HG03469 (cell line): ENCODE measurements at regions not wholly inside any gene's neighbourhood (a gene's known extent, or its start where the extent isn't known, plus 50 kb on each side); places are given as distances from the start of the nearest gene placed in this dataset.
A peak's percentile ranks its signal among the peaks of the same experiment; 100 is the strongest.

Source experiments
- ATAC-seq: cut with Tn5 transposase; IDR thresholded peaks from one replicate; pipeline ENCODE4 v1.9.1; 2021; ENCODE audit warnings: mild to moderate bottlenecking, moderate library complexity, moderate number of reproducible peaks; ENCODE audit not compliant: unreplicated experiment

- ATAC-seq, result peak; percentile 55
These were observed 856.4 kb downstream of the RNF144A start for GRCh38 chr2:7773362-7774360.

- no peak for ATAC-seq
These were observed 857.3 kb downstream of the RNF144A start for GRCh38 chr2:7774481-7774880.

GRCh38 chr2:7777668-7778067 is 860.5 kb downstream of the RNF144A start:
- no peak for ATAC-seq

GRCh38 chr2:7780321-7780720 is 863.1 kb downstream of the RNF144A start:
- no peak for ATAC-seq

GRCh38 chr2:7785700-7786099 is 868.5 kb downstream of the RNF144A start:
- no peak for ATAC-seq

GRCh38 chr2:7788736-7789135 is 871.5 kb downstream of the RNF144A start:
- no peak for ATAC-seq

GRCh38 chr2:7792031-7792651 is 874.9 kb downstream of the RNF144A start:
- no peak for ATAC-seq

GRCh38 chr2:7795778-7796563 is 878.8 kb downstream of the RNF144A start:
- ATAC-seq, result no peak

- ATAC-seq, result no peak
These were observed 881.8 kb upstream of the ID2 start for GRCh38 chr2:7800031-7800430.

- no peak for ATAC-seq
These were observed 880.6 kb upstream of the ID2 start for GRCh38 chr2:7801212-7801611.

GRCh38 chr2:7803515-7803914 is 878.3 kb upstream of the ID2 start:
- ATAC-seq, result no peak

GRCh38 chr2:7809640-7810039 is 872.2 kb upstream of the ID2 start:
- ATAC-seq, result no peak

GRCh38 chr2:7811073-7811472 is 870.8 kb upstream of the ID2 start:
- ATAC-seq, result no peak

- ATAC-seq, result no peak
These were observed 869.4 kb upstream of the ID2 start for GRCh38 chr2:7812231-7812995.

GRCh38 chr2:7813541-7814292 is 868.1 kb upstream of the ID2 start:
- ATAC-seq, result no peak

GRCh38 chr2:7815726-7816125 is 866.1 kb upstream of the ID2 start:
- ATAC-seq, result no peak

GRCh38 chr2:7816233-7816632 is 865.6 kb upstream of the ID2 start:
- no peak for ATAC-seq

GRCh38 chr2:7816944-7817343 is 864.9 kb upstream of the ID2 start:
- no peak for ATAC-seq

- ATAC-seq, result no peak
These were observed 862.5 kb upstream of the ID2 start for GRCh38 chr2:7819316-7819715.

- no peak for ATAC-seq
These were observed 862.0 kb upstream of the ID2 start for GRCh38 chr2:7819850-7820249.
